ENCODE measurements at regions not wholly inside any gene's neighbourhood (a gene's known extent, or its start where the extent isn't known, plus 50 kb on each side); places are given as distances from the start of the nearest gene placed in this dataset.
"Not testable (repeated sequence)": the region's sequence is repeated elsewhere in the genome, so short reads cannot be mapped to it uniquely, and the experiment has no call there.

DNA sequence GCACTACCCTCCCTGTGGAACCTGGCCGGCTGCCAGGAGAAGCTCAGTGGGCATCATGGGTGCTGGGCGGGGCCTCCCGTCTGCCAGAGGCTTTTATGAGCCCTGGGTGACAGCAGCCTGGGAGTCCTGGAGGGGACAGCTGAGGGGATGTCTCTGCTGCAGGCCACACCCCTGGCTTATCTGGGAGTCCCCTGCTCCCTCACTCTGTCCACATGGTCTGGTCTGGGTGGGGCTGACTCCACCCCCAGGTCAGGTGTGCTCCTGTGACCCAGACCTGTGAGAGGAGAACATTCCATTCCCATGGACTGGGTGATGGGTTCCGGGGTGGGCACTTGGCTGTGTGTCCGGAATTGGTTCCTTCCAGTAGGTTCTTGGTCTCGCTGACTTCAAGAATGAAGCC is 369.3 kb upstream of the SFSWAP start:
- DNase-seq (ENCODE audit: low read depth in 2 of 2) = not testable (repeated sequence)

DNA sequence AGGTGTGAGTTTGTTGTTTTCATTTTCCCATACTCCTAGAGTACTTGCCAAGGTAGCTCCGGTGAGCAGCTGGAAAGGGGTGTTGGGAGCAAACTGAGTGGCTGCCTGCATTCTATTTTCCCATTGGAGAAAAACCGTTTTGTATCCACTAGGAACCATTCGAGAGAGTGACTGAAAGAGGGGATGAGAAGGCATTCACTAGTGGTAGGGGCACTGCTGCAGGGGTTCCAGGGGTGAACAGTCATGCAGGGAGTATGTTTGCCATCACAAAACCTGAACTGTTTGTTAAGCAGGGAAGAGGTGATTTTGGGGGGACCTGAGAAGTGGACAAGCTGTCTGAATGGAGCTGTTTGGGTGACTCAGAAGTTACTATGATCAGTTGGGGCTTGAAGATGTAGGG is 367.5 kb upstream of the SFSWAP start:
- not testable (repeated sequence) for DNase-seq (ENCODE audit: low read depth in 2 of 2)

DNA sequence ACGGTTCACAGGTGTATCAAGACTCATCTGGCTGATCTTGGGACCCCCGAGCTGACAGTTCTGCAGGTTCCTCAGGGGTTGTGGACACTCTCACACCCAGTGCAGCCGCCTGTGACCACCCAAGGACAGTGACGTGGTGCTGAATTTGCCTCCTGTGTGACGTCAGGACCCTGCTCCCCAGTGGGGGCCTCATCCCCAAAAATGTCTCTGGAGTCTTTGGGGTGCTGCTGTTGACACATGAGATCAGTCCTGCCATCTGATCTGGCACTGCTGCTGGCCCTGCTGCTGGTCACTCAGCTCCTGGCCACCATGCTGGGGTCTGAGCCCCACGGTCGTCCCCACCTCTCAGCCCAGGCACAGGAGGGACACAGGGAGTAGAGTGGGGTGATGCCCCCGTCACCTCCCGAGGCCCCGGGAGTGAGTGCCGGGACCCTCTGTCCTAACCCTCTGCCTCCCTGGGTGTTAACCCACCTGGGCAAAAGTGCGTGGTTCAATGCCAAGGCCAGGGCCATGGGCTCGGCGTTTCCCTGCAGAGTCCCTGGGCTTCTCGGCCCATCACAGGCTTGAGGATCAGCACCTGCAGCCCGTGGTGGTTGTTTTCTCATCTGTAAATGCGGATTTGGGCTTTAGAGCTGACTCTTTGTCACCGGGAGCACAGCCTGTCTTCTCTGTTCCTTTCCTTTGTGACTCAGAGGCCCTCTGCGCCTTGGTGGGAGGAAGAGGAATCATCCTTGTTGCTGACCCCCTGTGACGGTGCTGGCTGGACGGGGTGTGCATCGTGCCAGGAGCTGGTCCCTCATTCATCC is 366.0 kb upstream of the SFSWAP start:
- DNase-seq (ENCODE audit: low read depth in 2 of 2) = not testable (repeated sequence)

DNA sequence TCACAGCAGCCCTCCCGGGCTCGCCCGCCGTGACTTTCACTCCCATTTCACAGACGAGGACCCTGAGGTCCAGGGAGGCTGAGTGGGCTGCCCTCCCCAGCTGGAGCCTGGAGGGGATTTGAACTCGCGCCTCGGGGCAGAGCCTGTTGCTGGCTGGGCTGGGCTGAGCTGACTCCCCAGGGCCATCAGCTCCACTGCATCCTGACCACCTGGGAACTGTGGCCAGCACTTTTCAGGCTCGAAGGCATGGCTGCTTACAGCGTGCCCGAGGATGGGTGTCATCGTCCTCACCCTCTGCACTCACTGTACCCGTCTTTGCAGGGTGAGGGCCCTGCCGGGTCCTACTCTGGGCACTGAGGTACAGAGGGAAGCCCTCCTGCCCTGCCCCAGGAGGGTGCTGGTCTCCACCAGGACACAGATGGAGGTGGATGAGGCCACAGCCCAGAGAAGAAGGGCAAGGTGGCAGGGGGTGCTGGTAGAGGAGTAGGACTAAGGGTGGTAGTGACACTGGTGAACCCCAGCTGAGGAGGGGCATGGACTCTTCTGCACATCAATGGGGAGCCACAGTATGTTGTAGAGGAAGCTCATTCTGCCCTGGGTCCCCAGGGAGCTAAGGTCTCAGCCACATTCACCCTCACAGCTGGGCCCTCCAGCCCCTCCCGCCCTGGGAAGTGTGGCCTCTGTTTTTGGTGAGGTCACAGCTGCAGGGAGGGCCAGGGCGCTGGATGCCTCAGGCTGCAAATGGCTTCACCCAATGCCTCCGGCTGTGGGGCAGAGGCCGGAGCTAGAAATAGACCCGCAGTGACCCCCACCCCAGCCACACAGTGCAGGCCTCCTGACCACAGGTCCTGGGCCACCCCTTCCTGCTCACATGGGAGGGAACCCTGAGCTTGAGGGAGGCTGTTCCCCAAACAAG is 365.1 kb upstream of the SFSWAP start:
- no peak for DNase-seq (ENCODE audit: low read depth in 2 of 2)

DNA sequence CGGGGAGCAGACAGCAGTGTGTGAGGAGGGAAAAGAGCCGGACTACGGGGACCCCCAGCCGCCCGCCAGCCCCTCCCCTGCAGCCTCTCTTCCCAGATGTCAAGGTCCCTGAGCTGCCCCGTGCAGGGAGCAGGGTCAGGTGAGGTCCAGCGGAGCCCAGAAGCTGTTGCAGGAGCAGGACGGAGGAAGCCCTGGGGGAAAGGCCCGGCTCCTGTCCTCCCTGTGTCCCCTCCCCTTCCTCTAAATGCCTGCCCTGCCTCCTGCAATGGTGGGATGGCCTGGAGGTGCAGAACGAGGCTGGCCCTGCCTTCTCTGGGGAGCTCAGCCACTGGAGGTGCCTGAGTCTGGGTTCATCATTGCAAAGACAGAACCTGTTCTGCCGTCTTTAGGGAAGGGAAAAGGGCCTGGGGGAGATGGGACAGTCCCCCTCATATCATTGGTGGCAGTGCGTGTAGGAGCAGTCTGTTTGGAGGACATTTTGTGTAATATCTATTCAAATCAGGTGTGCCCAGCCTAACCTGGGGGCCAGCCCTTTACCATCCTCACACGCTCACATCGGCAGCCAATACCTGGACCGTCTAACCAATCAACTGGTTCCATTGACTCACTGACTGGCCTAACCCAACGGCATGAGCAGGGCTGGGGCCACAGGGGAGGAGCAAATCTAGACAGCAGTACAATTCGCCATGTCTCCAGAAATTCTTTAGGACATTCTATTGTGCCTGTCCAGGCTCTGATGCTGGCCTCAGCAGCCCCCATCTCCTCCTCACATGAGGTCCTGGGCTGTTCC is 364.1 kb upstream of the SFSWAP start:
- no peak for DNase-seq (ENCODE audit: low read depth in 2 of 2)

DNA sequence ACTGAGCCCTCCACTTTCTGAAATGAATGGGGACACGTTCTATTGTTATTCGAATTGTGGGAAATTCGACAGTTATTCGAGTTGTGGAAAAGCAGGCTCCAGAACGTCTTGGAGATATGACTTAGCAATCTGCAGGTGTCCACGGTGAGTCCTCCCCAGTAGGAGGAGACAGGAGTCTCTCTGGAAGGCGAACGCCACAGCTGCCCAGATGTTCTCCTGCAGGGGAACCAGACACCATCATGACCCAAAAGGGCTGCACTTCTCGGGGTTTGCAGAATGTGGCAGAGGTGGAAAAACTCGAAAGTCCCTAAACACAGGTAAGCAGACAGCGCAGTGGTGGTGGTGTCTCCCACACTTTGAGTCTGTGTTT is 363.6 kb upstream of the SFSWAP start:
- no peak for DNase-seq (ENCODE audit: low read depth in 2 of 2)

DNA sequence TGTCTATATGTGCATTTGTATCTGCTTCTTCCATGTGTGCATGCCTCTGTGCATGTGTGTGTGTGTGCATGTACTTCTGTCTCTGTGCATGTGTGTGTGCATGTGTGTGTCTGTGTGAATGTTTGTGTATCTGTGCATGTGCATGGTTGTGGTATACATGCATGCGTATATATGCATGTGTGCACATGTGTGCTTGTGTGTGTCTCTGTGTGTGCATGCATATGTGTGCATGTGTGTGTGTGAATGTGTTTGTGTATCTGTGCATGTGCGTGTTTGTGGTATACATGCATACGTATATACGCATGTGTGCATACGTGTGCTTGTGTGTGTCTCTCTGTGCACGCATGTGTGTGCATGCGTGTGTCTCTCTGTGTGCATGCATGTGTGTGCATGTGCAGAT is 363.2 kb upstream of the SFSWAP start:
- DNase-seq (ENCODE audit: low read depth in 2 of 2) = no peak

DNA sequence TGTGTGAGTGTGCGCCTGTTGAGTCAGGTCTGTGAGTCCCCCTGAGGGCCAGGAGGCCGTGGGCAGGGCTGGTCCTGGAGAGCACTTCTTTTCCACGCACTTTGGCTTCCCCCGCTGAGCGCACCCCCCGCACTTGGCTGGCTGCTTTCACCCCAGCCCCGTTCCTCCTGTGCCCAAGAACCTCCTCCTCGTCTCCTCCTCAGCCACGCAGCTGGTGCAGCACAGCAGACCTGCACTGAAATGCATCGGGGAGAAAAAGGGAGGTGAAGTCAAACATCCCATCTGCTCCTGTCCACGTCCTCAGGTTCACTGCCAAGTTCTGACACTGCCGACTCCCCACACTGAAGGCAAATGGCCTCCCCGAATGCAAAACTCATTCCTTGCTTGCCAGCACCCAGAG is 362.7 kb upstream of the SFSWAP start:
- no peak for DNase-seq (ENCODE audit: low read depth in 2 of 2)

DNA sequence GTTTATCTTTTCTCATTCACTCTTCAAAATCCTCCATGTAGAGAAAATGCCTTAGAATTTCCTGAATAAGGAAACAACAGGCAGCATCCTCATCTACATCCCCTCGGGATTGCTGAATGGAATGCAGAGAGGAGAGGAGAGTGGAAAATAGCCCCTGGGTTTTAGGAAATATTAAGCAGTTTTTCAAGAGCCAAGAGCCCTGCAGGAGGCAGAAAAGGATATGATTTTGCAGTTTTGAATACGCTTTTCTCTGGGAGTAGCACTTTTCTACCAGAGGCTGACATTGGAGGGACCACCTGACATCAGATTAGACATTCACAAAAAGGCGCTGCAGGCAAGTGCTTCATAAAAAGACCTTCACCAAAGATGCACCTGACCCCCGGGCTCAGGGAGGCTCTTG is 362.2 kb upstream of the SFSWAP start:
- no peak for DNase-seq (ENCODE audit: low read depth in 2 of 2)

DNA sequence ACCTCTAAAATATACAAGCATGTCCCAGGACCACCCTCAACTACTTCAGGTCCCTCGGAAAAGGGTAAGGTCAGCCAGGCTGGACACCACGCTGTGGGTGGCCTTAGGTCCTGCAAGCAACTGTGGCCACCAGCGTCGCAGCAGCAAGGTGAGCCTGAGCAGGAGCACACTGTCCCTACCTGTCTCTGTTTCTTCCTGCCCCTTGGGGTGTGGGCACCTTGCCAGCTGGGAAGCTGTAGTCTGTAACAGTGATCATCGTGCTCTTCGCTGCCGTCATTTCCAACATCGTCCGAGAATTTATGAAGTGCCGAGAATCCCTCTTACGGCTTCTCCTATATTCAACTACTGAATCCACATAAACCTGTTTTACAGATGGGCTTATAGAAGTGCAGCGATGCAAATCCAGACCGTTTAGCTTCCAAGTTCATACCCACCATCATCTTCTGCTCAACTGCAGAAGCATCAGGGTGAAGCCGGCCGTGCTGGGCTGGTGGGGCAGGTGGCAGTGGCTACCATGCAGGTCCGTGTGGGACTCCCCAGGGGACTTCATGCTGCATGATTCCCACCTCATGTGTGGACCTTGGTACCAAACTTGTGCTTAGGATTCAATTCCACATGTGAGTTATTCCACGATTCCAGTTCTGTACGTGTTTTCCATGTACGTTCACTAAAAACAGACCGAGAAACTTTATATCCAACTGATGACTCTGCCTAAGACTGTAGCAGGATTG is 361.3 kb upstream of the SFSWAP start:
- no peak for DNase-seq (ENCODE audit: low read depth in 2 of 2)

DNA sequence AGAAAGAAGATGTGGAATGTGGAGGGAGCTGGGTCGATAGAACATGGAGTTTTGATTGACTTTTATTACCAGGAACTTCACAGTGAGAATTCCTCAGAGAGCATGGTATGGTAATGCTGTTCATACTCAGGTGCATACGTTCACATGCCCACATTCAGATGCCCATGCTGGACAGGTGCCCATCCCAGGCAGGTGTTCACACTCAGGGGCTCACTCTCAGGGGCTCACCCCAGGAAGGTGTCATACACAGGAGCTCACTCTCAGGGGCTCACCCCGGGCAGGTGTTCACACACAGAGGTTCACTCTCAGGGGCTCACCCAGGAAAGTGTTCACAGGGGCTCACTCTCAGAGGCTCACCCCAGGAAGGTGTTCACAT is 360.0 kb upstream of the SFSWAP start:
- no peak for DNase-seq (ENCODE audit: low read depth in 2 of 2)

DNA sequence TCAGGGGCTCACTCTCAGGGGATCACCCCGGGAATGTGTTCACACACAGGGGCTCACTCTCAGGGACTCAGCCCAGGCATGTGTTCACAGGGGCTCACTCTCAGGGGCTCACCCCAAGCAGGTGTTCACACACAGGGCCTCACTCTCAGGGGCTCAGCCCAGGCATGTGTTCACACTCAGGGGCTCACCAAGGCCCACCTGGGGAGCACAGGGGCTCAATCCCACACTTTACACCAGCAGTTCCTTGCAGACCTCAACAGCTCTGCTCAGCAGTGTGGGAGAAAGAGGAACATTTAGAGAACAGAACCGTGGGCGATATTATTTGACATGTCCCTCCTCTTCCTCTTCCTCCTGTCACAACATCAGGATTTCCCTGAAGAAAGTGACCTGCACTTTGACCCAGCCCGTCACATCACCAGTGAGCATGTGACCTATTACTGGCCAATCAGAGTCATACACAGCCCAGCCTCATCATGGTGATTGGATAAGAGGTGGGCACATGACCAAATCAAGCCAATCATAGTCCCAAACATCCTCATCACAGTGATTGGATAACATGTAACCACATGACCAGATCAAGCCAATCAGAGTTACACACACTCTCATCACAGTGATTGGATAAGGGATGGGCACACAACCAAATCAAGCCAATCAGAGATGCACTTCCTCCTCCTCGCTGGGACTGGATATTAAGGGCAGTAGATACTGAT is 359.4 kb upstream of the SFSWAP start:
- no peak for DNase-seq (ENCODE audit: low read depth in 2 of 2)

DNA sequence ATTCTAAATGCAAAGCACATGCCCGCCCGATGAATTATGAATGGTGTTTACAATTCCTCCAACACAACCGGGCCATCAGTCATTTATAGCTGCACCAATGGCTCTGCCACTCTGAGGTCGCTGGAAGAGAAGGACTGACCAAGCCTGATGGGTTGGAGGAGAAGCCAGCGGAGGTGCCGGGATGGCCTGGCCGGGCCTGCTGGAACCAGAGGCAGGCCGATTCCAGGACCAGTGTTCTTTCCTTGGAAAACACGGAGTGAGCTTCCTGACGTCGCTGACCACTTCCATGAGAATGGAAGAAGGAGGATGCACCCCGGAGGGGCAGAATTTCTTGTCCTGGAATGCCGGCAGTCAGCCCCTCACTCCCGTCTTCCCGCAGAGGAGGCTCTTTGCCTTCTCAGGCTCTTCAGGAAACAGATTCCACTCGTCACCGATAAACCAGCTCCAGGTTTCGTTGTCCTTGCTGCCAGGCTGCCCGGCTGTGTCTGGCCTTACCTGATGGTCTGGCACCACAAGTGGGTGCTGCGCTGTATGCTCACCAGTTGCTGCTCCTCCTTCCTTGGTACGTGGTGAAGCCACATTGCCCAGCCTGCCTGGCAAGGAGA is 358.5 kb upstream of the SFSWAP start:
- DNase-seq (ENCODE audit: low read depth in 2 of 2) = no peak

DNA sequence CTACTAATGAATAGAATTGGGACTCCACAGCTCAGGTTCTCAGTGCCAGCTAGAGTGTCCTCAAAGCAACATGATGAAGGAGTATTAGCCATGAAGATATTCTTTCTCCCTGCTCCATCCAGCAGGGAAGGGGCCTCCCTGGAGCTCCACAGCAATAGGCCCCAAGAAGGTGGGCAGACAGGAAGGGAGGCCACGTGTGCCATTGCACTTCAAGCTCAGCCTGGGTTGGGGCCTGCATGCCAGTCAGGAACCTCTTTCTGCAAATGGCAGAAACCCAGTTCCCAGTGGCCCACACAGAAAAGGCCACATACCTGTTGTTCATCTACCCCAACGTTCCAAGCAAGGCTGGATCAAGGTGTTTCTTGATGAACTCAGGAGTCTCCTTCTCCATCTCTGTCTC is 357.5 kb upstream of the SFSWAP start:
- DNase-seq (ENCODE audit: low read depth in 2 of 2) = no peak

DNA sequence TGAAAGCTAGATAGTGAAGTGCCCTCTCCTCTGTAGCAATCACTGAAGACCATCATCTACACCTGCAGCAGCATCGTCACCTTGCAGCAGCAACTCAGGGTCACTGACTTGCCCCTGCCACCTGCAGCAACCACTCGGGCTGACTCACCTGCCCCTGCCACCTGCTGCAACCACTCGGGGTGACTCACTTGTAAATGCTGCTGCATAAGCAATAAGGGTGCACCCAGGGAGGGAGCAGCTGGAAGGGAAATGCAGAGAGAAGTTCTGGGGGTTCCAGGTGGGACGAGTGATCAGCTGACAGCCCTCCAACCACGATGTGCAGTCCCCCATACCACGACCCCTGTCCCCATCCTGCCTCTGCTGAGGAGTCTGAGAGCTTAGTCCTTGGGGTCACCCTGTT is 357.1 kb upstream of the SFSWAP start:
- DNase-seq (ENCODE audit: low read depth in 2 of 2) = no peak

DNA sequence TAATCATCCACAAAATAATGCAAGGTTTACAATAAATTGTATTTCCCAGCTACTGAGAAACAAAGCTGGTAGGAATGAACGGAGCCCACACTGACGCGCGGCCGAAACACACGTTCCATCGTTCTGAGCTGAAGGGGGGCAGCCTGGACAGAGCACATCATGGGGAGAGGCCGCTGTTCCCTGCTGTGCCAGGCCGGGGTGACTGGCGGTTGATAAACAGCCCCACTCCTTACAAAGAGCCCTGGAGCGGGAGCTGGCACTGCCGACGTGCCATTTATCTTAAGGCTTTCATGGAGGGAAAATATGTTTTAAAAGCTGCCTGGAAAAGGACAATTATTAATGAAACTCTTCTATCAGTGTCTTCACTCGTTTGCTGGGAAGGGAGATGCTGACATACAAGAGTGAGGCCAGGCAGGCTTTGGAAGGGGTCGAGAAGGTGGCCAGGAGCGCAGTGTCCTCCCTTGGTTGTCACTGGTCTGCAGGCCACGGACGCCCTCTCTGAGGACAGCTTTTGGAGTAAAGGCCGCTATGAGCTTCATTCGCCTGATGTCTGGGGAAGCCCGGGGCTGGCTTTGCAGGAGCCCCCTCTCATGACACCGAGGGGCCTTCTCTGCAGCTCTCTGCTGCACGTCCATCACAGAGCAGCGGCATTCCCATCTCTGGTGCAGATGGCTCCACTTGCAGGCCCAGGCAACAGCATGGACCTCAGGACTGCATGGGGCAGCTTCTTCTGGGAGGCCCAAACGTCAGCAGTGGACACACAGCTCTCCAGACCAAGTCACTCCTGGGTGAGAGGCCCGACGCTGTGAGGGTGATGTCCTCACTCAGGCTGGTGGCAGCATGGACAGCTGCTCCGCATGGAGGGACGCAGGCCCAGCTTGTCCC is 355.3 kb upstream of the SFSWAP start:
- no peak for DNase-seq (ENCODE audit: low read depth in 2 of 2)

DNA sequence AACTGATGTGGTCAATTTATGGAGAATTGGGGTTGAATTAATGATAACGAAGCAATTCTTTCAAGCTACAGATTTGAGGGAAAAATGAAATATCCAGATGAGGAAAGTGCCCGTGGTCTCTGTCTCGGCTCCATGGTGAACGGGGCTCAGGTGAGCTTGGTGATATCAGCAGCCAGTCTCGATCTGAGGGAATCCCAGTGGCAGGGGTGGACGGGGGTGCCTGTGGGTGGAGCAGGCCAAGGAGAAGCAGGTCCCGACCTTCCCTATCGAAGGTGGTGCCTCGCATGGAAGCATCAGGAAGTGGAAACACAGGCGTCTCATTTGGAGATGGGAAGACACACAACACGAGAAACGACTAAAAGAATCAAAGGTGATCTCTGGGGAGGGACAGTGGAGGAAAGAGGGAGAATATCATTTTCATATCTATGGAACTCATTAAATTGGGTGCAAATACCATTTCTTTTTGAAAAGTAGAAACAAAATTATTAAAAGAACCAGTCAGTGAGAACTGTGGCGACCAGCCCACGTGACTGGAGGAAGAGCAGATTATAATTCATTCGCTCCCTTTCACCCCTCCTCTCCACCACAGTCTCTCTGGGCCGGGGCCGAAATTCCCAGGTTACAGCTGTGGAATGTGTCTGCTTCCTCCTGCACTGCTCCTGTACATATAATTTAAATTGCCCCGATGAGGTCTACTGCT is 354.3 kb upstream of the SFSWAP start:
- DNase-seq (ENCODE audit: low read depth in 2 of 2) = no peak

DNA sequence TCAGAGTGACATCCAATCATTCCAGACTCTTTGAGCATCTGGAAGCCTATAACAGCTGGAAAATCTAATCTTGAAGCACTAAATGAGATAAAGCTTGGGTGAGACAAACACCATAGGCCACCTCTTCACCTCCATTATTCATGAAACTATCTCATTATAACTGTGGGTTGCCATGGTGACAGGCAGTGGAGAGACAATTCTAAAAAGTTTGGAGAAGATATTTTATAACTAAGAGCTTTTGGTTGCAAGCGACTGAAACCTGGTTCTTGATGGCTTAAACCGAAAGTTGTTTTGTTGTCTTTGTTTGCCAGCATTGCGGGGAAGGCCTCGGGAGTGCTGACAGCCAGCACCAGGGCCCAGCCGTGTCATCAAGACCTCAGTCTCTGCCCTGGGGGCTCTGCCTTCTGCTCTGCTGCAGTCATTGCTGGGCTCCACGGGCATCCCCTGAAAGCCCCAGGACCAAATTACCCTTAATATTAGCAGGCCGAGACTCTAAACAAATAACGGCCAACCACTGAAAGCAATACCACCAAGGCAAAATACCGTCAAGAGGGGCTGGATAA is 353.6 kb upstream of the SFSWAP start:
- no peak for DNase-seq (ENCODE audit: low read depth in 2 of 2)

DNA sequence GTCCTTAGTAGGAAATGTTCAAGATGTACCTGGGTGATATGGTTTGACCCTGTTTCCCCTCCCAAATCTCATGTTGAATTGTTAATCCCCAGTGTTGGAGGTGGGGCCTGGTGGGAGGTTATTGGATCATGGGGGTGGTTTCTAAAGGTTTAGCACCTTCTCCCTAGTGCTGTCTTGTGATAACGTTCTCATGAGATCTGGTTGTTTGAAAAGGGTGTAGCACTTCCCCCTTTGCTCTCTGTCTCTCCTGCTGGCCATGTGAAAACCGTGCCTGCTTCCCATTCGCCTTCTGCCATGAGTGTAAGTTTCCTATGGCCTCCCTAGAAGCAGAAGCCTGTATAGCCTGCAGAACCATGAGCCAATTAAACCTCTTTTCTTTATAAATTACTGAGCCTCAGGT is 353.0 kb upstream of the SFSWAP start:
- DNase-seq (ENCODE audit: low read depth in 2 of 2) = no peak
